GM10266 (cell line): ENCODE measurements at regions not wholly inside any gene's neighbourhood (a gene's known extent, or its start where the extent isn't known, plus 50 kb on each side); places are given as distances from the start of the nearest gene placed in this dataset.

ENCODE experiments used
- DNase-seq: peaks from one replicate; pipeline ENCODE4 v3.0.0; 2012; ENCODE audit errors: extremely low spot score
- TF ChIP-seq, protein P1 (sequence below): IDR thresholded peaks from 2 replicates; pipeline ENCODE4 v1.5.1; 2012; ENCODE audit warnings: mild to moderate bottlenecking, low read depth; ENCODE audit not compliant: control insufficient read depth, insufficient read depth; ENCODE audit errors: missing control alignments

DNA sequence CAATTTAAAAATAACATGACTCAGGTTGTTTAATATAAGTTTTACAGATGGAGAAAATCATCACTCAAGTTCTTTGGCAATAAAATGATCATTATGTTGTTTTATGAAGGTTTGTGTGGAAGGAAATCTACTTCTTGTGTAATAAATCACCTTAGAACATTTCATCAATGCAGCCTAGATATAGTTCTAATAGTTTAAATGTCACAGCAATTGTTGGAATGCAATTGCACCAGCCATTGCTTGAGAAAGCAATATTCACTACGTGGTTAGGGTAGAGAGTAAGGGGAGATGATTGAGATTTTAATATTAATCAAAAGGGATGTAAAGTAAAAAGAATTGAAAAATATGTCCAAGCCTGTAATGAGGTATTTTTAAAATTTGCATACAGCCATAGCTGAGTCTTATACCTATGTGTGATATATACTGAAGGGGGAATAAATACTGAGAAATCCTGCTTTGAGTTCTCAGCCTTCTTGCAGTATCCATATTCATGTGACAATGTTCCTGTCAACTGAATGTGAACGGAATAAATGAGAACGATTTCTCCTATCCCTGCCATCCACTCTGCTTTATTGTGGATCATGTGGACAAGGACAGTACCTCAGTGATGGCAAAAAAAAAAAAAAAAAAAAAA lies 257.9 kb downstream of the OTOL1 start:
- DNase-seq = no peak
- TF ChIP-seq, protein P1, sequence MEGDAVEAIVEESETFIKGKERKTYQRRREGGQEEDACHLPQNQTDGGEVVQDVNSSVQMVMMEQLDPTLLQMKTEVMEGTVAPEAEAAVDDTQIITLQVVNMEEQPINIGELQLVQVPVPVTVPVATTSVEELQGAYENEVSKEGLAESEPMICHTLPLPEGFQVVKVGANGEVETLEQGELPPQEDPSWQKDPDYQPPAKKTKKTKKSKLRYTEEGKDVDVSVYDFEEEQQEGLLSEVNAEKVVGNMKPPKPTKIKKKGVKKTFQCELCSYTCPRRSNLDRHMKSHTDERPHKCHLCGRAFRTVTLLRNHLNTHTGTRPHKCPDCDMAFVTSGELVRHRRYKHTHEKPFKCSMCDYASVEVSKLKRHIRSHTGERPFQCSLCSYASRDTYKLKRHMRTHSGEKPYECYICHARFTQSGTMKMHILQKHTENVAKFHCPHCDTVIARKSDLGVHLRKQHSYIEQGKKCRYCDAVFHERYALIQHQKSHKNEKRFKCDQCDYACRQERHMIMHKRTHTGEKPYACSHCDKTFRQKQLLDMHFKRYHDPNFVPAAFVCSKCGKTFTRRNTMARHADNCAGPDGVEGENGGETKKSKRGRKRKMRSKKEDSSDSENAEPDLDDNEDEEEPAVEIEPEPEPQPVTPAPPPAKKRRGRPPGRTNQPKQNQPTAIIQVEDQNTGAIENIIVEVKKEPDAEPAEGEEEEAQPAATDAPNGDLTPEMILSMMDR = no peak

DNA sequence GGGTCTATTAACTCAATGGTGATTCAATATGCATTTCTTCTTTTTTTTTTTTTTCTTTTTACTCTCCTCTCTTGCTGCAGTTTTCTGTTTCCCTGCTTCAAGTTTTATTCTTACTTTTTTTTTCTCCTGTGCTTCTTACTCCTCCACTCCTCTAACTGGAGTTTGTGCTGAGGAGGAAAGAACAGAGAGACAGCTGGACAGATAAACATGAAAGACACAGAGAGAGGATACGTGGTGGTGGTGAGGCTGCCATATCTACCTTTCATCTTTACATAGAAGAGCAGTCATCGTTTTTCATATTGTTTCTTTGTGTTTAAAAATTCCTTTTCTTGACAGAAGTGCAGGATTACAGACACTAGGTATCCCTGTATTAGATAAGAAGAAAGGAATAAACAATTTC lies 262.8 kb downstream of the OTOL1 start:
- TF ChIP-seq, protein P1 = no peak

GRCh38 chr3:161766331-161766730 lies 269.7 kb downstream of the OTOL1 start:
- no peak for DNase-seq
- TF ChIP-seq, protein P1 = no peak

More for the DNA sequence above, 262.8 kb downstream of the OTOL1 start:
- DNase-seq = no peak

DNA sequence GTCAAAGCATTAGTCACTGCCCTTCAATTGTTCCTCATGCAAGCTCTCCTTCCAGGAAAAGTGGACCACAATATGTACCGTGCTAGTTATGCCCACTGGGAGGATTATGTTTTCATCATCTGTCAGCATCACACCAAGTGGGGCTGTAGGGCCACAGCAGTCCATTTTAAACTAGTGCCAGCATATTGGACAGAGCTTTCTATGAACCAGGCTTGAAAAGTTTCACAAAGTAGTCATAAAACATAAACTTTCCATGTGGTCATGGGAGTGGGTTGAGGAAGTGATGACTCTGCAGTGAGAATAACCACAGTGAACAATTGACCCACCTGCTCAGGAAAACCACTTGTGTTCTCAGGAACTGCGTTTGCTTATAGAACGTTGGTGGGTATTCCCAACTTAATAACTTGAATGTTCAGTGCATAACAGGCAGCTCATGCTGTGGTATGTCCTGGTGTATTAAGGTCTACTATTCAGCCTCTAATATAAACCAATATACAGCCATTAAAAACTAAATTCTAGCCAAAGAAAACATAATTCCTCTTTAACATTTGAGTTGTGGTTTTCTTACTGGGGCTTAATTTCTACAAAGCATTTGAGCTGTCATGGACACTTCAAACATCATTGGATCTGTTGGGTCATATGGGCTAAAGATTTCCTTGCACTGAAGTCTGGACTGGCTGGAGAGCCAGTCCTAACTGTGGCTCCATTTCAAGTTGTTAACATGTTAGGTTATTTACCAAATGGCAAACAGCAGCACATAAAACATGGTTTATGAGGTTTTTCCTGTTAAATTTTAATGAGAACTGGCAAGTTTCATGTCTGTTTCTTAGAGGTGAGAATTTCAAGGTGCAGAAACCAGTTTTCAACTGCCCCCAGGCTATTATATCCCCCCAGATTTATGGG lies 274.1 kb downstream of the OTOL1 start:
- peak; percentile 21 for DNase-seq

GRCh38 chr3:161781381-161781780 lies 284.8 kb downstream of the OTOL1 start:
- no peak for DNase-seq
- TF ChIP-seq, protein P1 = no peak

More for the DNA sequence above, 274.1 kb downstream of the OTOL1 start:
- TF ChIP-seq, protein P1 = no peak

GRCh38 chr3:161793194-161793930 lies 296.8 kb downstream of the OTOL1 start:
- no peak for DNase-seq
- TF ChIP-seq, protein P1 = no peak

- TF ChIP-seq, protein P1 = no peak
- no peak for DNase-seq
Measured at GRCh38 chr3:161794551-161794950, 297.9 kb downstream of the OTOL1 start.
